GM12874 (cell line): ENCODE measurements at regions not wholly inside any gene's neighbourhood (a gene's known extent, or its start where the extent isn't known, plus 50 kb on each side); places are given as distances from the start of the nearest gene placed in this dataset.

Experiments
- CTCF ChIP-seq: IDR thresholded peaks from 2 replicates; pipeline ENCODE4 v1.5.1; 2011; ENCODE audit warnings: low read depth, mild to moderate bottlenecking, control low read depth, low read length, moderate library complexity; ENCODE audit not compliant: insufficient read depth

- TF ChIP-seq CTCF = no peak
Measured at GRCh38 chr1:98045767-98046641, 125.2 kb upstream of the DPYD start.

- TF ChIP-seq CTCF = no peak
Measured at GRCh38 chr1:98045211-98045766, 124.5 kb upstream of the DPYD start.

GRCh38 chr1:98044766-98045165, 123.9 kb upstream of the DPYD start:
- TF ChIP-seq CTCF = no peak

DNA sequence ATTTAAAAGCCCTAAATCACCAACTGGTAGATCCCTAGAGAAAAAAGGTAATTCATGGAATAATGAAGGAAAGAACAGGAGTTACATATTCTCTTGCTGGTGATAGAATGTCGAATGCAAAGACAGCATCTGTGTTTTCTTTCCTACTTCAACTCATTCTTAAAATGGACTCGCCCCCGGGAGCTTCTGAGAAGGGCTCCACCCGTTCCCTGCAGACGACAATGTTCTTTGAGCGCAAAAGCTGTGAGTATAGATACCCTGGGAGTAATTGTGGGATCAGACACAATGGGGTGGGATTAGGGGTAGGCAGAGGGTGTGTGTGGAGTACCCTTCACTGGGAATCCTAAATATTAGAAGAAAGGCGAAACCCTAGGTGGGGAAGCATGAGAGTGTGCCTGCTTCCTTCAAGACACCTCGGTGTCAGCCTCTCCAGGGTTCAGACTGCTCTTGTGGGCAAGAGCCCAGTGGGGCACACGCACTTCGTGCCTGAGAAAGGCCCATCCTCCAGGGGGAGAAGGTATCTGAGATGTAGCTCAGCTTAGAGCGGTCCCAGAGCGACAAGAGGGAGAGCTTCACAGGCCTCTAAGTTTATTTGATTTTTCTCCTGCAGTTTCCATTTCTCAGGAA, 123.3 kb upstream of the DPYD start:
- no peak for TF ChIP-seq CTCF

DNA sequence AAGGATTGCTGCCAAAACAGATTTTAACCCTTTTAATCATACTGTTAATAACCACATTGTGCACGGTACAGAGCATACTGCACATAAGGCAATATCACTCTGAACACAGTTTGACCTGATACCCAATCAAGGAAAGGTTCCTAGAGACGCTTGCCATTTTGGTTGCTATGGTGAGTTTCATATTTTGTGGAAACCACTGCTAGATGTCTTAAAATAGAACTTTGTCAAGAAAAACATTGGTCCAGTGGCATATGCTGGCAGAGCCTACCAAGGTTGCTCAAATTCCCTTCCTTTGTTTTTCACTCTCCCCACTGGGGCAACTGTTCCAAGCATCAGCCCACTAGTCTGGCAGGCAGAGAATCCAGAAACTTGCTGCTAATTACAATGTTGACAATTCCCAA, 114.8 kb upstream of the DPYD start:
- TF ChIP-seq CTCF = no peak

- TF ChIP-seq CTCF = no peak
Measured at GRCh38 chr1:98034505-98034904, 113.7 kb upstream of the DPYD start.

- no peak for TF ChIP-seq CTCF
Measured at GRCh38 chr1:98032958-98033357, 112.1 kb upstream of the DPYD start.
